Activated CD4-positive, alpha-beta memory T cell treated with anti-CD3 and anti-CD28 coated beads for 36 hours (primary cell): ENCODE measurements at regions not wholly inside any gene's neighbourhood (a gene's known extent, or its start where the extent isn't known, plus 50 kb on each side); places are given as distances from the start of the nearest gene placed in this dataset.

ENCODE experiments used
- CTCF ChIA-PET: fragments of 350-600 bp; sonication (Branson Sonifier 250); formaldehyde crosslinking; loops from one replicate; lab custom pipeline; 2021; ENCODE audit warnings: antibody characterized with exemption, inconsistent platforms; lab: Charles Lee
- POLR2A ChIA-PET: fragments of 350-600 bp; sonication (Branson Sonifier 250); formaldehyde crosslinking; loops from one replicate; lab custom pipeline; 2021; ENCODE audit warnings: antibody characterized with exemption; lab: Charles Lee
- DNase-seq: peaks from one replicate; pipeline ENCODE4 v3.0.0-alpha.2; 2020
- H3K27ac Mint-ChIP-seq: one replicate; pipeline ENCODE4 v1.8.0; 2021; ENCODE audit warnings: mixed read lengths
- H3K27me3 Mint-ChIP-seq: one replicate; pipeline ENCODE4 v1.8.0; 2021; ENCODE audit warnings: mixed read lengths
- H3K36me3 Mint-ChIP-seq: one replicate; pipeline ENCODE4 v1.8.0; 2021; ENCODE audit warnings: mixed read lengths
- H3K4me1 Mint-ChIP-seq: one replicate; pipeline ENCODE4 v1.8.0; 2021; ENCODE audit warnings: low read depth, mixed read lengths
- H3K4me3 Mint-ChIP-seq: one replicate; pipeline ENCODE4 v1.8.0; 2021; ENCODE audit warnings: mild to moderate bottlenecking, mixed read lengths
- H3K9me3 Mint-ChIP-seq: one replicate; pipeline ENCODE4 v1.8.0; 2021; ENCODE audit warnings: mixed read lengths
- intact Hi-C: fragments of 100-400 bp; cut with micrococcal nuclease; formaldehyde crosslinking; loops from one replicate; pipeline ENCODE4 v1.15.1; 2023

GRCh38 chr6:169324656-169325459, 71.2 kb upstream of the THBS2 start:
- Mint-ChIP-seq H3K27ac (no peak overlapping the region), H3K9me3 (no peaks in the 10 kb centered on the region), H3K4me1 (no peaks in the 10 kb centered on the region), H3K27me3 (peaks cover 11% of the 10 kb centered on the region), H3K4me3 (no peak overlapping the region), H3K36me3 (no peaks in the 10 kb centered on the region)
- CTCF ChIA-PET: no interaction called here
- POLR2A ChIA-PET: no interaction called here
- intact Hi-C loops: no loop called here
- no peak for DNase-seq

GRCh38 chr6:169324086-169324485, 70.4 kb upstream of the THBS2 start:
- intact Hi-C loops: no loop called here
- no peak for DNase-seq
- H3K4me3 Mint-ChIP-seq: no peak overlapping the region
- POLR2A ChIA-PET: no interaction called here
- H3K36me3 Mint-ChIP-seq: no peaks in the 10 kb centered on the region
- CTCF ChIA-PET: no interaction called here
- H3K9me3 Mint-ChIP-seq: no peaks in the 10 kb centered on the region
- peaks cover 9% of the 10 kb centered on the region for H3K27me3 Mint-ChIP-seq
- H3K27ac Mint-ChIP-seq: no peak overlapping the region
- H3K4me1 Mint-ChIP-seq: no peaks in the 10 kb centered on the region

- H3K27ac Mint-ChIP-seq: no peak overlapping the region
- no peaks in the 10 kb centered on the region for H3K4me1 Mint-ChIP-seq
- CTCF ChIA-PET: no interaction called here
- DNase-seq: no peak
- no peaks in the 10 kb centered on the region for H3K9me3 Mint-ChIP-seq
- no peaks in the 10 kb centered on the region for H3K36me3 Mint-ChIP-seq
- H3K4me3 Mint-ChIP-seq: no peak overlapping the region
- H3K27me3 Mint-ChIP-seq: peaks cover 9% of the 10 kb centered on the region
- intact Hi-C loops: no loop called here
- POLR2A ChIA-PET: no interaction called here
Observed at GRCh38 chr6:169323221-169323620, 69.6 kb upstream of the THBS2 start.

- ChIA-PET POLR2A (no interaction called here), CTCF (no interaction called here)
- Mint-ChIP-seq H3K9me3 (no peaks in the 10 kb centered on the region), H3K27me3 (peaks cover 7% of the 10 kb centered on the region), H3K4me1 (no peaks in the 10 kb centered on the region), H3K27ac (no peak overlapping the region), H3K36me3 (no peaks in the 10 kb centered on the region), H3K4me3 (no peak overlapping the region)
- intact Hi-C loops: no loop called here
- no peak for DNase-seq
Observed at GRCh38 chr6:169321546-169321945, 67.9 kb upstream of the THBS2 start.

GRCh38 chr6:169320013-169320412, 66.4 kb upstream of the THBS2 start:
- no peak for DNase-seq
- intact Hi-C loops: no loop called here
- CTCF ChIA-PET: no interaction called here

GRCh38 chr6:169317441-169318202, 64.0 kb upstream of the THBS2 start:
- CTCF ChIA-PET: no interaction called here
- intact Hi-C loops: no loop called here
- no peak overlapping the region for H3K27ac Mint-ChIP-seq
- no peak overlapping the region for H3K4me3 Mint-ChIP-seq
- POLR2A ChIA-PET: no interaction called here
- DNase-seq: no peak
- H3K9me3 Mint-ChIP-seq: no peaks in the 10 kb centered on the region
- H3K4me1 Mint-ChIP-seq: no peaks in the 10 kb centered on the region
- H3K27me3 Mint-ChIP-seq: peaks cover 5% of the 10 kb centered on the region
- H3K36me3 Mint-ChIP-seq: no peaks in the 10 kb centered on the region

More at GRCh38 chr6:169320013-169320412, 66.4 kb upstream of the THBS2 start:
- POLR2A ChIA-PET: no interaction called here
- H3K9me3 Mint-ChIP-seq: no peaks in the 10 kb centered on the region
- H3K36me3 Mint-ChIP-seq: no peaks in the 10 kb centered on the region
- H3K27me3 Mint-ChIP-seq: peaks cover 5% of the 10 kb centered on the region
- H3K27ac Mint-ChIP-seq: no peak overlapping the region
- H3K4me1 Mint-ChIP-seq: no peaks in the 10 kb centered on the region
- no peak overlapping the region for H3K4me3 Mint-ChIP-seq

GRCh38 chr6:169316651-169317050, 63.0 kb upstream of the THBS2 start:
- CTCF ChIA-PET: no interaction called here
- no peaks in the 10 kb centered on the region for H3K36me3 Mint-ChIP-seq

GRCh38 chr6:169315830-169316614, 62.4 kb upstream of the THBS2 start:
- no peak overlapping the region for H3K27ac Mint-ChIP-seq
- H3K4me1 Mint-ChIP-seq: no peaks in the 10 kb centered on the region
- no peaks in the 10 kb centered on the region for H3K9me3 Mint-ChIP-seq
- no peaks in the 10 kb centered on the region for H3K36me3 Mint-ChIP-seq
- no peak for DNase-seq
- no peaks in the 10 kb centered on the region for H3K27me3 Mint-ChIP-seq
- no peak overlapping the region for H3K4me3 Mint-ChIP-seq
- CTCF ChIA-PET: no interaction called here
- intact Hi-C loops: no loop called here
- POLR2A ChIA-PET: no interaction called here

More at GRCh38 chr6:169316651-169317050, 63.0 kb upstream of the THBS2 start:
- POLR2A ChIA-PET: no interaction called here
- Mint-ChIP-seq H3K27me3 (peaks cover 2% of the 10 kb centered on the region), H3K9me3 (no peaks in the 10 kb centered on the region), H3K4me3 (no peak overlapping the region), H3K4me1 (no peaks in the 10 kb centered on the region), H3K27ac (no peak overlapping the region)
- intact Hi-C loops: no loop called here
- no peak for DNase-seq

GRCh38 chr6:169313347-169314010, 59.8 kb upstream of the THBS2 start:
- H3K36me3 Mint-ChIP-seq: no peaks in the 10 kb centered on the region
- POLR2A ChIA-PET: no interaction called here
- H3K4me1 Mint-ChIP-seq: no peaks in the 10 kb centered on the region
- H3K27me3 Mint-ChIP-seq: no peaks in the 10 kb centered on the region
- intact Hi-C loops: no loop called here
- H3K4me3 Mint-ChIP-seq: no peak overlapping the region
- no peak overlapping the region for H3K27ac Mint-ChIP-seq
- CTCF ChIA-PET: no interaction called here
- no peak for DNase-seq
- H3K9me3 Mint-ChIP-seq: no peaks in the 10 kb centered on the region

- Mint-ChIP-seq H3K4me3 (no peak overlapping the region), H3K4me1 (no peaks in the 10 kb centered on the region), H3K36me3 (no peaks in the 10 kb centered on the region), H3K27ac (no peak overlapping the region), H3K9me3 (no peaks in the 10 kb centered on the region), H3K27me3 (no peaks in the 10 kb centered on the region)
- ChIA-PET POLR2A (no interaction called here), CTCF (no interaction called here)
- DNase-seq: no peak
- intact Hi-C loops: no loop called here
Observed at GRCh38 chr6:169312658-169313346, 59.2 kb upstream of the THBS2 start.

GRCh38 chr6:169310983-169311382, 57.3 kb upstream of the THBS2 start:
- no peaks in the 10 kb centered on the region for H3K36me3 Mint-ChIP-seq
- CTCF ChIA-PET: no interaction called here
- no peaks in the 10 kb centered on the region for H3K9me3 Mint-ChIP-seq
- POLR2A ChIA-PET: no interaction called here
- no peaks in the 10 kb centered on the region for H3K4me1 Mint-ChIP-seq
- no peak overlapping the region for H3K4me3 Mint-ChIP-seq
- intact Hi-C loops: no loop called here
- H3K27ac Mint-ChIP-seq: no peak overlapping the region
- DNase-seq: no peak
- no peaks in the 10 kb centered on the region for H3K27me3 Mint-ChIP-seq
